NCI-H526 (cell line): ENCODE measurements at regions not wholly inside any gene's neighbourhood (a gene's known extent, or its start where the extent isn't known, plus 50 kb on each side); places are given as distances from the start of the nearest gene placed in this dataset.

Experiments
- DNase-seq, 2 experiments: peaks; one replicate each; lab custom pipeline; 2025; lab: John Stamatoyannopoulos, UW

DNA sequence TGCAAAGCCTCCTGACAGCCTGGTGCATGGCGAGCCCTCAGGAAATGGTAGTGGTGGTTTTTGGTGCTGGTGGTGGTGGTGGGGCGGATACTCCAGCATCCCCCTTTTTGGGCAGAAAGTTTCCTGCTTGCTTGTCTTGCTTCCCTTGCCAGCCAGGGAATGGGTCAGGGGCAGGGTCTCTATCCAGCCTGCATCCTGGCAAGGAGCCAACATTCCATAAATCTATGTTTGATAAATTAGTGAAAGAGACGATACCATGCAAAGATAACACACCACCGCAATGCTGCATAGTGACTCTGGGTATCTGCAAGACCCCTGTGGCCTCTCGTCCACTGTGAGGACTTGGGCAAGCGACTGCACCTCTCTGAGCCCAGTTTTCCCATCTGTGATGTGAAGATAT is 246.2 kb downstream of the LRFN2 start:
- DNase-seq = no peak

DNA sequence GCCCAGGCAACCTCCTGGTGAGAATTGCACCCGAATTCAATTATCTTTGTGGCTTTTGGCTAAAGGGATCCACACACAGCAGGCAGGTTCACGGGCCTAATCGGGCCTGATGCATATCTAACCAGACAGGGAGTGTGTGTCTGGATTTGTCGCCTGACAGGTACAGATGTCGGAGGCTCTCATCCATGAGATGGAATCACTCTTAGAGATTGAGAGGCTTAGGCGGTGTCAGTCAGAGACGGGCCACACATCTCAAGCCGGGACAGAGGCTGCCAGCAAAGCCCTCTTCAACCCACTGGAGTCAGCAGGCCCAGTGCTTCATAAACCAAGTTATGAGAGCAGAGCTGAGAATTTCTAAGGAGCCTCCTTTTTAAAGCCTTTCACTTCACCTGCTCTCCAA is 247.0 kb downstream of the LRFN2 start:
- DNase-seq = no peak

DNA sequence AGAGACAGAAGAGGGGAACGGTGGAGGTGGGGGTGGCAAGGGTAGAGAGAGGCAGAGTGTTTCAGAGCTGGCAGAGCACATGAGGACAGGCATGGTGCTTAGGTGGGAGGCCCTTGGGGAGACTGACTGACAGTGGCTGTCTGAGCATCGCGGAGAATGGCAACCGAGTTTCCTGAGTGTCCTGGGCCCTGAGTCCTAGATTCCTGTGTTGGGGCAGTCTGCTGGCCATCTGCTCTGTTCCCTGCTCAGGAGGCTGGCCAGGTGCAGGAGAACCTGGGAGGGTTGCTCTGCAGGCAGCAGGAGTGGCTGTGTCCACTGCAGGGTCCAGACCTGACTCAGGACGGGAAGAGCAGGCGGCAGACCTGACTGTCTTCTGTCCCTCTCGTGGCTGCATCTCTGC is 248.9 kb downstream of the LRFN2 start:
- no peak for DNase-seq

DNA sequence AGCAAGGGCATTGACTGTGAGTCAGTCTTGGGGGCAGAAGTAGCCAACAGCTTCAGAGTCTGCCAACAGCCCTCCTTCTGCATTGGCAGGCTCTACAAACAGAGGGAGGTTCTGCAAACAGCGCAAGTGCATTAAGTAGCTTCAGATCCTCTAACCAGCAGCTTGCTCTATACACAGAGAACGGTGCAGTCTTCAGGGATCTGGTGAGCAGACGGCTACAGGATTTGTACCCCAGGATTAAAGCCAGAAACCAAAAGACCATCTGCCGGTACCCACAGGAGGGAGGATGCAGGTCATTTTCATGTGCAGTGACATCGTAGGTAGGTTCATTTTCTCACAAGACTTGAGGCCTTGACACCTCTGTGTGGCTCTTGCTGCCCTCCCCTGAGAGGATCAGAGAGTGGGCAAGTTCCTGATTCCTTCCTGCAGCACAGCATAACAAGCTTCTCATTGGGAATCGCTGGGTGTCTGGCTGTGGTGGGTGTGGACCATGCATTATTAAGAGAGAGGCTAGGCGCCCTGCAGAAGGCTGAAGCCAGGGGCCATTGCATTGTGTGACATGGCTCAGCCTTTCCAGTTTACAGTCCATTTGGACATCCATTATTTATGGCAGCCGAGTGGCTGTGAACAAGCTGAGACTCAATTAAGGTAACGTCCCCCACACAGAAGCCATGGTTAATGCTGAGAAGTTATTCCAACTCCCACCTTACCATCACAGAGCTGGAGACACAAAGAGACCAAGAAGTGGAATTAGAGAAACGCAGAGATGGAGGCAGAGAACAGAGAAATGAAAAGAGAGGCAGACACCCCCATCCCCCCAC is 250.0 kb downstream of the LRFN2 start:
- DNase-seq = no peak

DNA sequence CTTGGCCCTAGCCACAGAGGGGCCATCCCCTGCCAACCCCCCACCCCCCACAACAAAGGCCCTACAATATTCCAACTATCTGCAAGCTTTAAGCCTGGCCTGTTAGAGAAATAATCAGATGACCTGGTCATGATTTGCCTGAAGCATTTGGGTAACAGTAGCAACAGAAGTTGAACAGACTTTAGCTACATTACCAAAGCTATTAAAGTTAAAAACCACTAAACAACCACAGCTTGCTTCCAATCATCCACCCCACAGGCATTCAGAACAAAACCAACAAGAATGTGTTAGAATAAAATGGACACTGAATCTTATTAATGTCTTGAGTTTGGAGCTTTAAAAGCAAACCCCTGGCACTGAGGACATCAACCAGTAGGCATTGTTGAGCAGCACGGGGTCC is 250.9 kb downstream of the LRFN2 start:
- DNase-seq = no peak

DNA sequence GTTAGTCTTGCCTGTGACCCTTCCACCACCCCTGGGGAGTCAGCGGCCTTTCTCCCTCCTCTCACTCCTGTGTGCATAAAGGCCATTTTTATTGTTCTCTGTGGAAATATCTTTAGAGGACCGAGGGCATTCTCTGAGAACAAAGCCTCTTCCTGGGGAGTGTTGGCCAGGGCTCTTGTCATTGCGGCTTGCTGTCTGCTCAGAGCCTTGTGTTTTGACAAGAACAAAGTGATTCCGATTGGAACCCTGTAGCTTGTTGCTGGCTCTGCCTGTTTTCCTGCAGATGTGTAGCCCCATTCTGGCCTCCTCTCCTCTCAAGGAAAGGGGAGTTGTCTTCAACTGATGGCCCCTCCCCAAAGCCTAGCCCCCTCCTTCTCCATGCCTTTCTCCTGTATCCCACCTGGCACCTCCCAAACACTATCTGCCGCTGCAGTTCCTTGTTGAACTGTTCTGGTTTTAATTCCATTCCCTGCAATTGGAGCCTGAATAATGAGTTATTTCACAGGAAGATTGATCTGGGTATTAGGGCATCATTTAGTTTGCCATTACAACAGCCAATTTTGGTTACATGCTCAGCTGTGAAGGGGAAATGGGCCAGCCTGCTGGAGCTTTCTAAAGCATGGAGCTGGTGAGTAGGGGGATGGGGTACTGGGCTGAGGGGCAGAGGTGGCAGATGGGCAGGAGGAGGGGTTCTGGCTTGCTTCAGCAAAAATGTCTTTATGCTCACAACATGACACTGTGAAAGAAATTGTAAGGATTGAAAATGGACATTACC is 252.5 kb downstream of the LRFN2 start:
- DNase-seq = no peak

DNA sequence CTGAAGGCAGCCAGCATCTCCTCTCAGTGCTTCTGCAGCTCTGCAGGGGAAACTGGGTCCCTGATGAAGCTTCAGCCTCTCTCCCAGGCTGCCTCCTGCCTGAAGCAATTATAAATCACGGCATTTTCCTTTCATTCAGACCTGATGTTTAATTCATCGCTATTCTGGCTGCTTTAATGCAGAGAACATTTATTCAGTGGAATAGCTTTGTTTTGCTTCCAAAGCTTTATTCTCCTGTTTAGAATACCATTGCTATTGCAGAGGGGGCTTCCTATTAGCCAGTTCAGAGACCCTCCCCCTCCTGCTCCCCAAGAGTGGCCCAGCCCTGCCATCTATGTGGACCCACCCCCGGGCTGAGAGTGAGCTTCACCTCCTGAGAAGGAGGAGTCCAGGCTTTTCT is 255.6 kb downstream of the LRFN2 start:
- DNase-seq = no peak

DNA sequence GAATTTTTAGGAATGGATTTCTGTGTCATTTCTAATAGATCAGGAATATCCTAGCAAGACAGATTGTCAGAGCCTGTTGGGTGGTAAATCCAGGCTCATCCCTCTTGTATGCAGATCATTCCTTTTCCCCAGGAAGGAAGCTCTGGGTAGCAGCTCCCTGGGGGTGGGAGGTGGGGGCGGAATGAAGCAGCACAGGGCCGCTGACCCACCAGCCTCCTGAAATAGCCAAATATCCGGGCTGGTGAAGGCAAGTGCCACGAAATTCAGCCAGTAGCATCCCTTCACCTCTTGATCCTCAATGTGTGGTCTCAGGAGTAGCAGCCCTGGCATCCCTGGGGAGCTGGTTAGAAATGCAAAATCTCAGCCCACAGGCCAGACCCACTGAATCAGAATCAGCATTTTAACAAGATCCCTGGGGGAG is 256.9 kb downstream of the LRFN2 start:
- DNase-seq = peak in 1 of 2 experiments; percentile 8

DNA sequence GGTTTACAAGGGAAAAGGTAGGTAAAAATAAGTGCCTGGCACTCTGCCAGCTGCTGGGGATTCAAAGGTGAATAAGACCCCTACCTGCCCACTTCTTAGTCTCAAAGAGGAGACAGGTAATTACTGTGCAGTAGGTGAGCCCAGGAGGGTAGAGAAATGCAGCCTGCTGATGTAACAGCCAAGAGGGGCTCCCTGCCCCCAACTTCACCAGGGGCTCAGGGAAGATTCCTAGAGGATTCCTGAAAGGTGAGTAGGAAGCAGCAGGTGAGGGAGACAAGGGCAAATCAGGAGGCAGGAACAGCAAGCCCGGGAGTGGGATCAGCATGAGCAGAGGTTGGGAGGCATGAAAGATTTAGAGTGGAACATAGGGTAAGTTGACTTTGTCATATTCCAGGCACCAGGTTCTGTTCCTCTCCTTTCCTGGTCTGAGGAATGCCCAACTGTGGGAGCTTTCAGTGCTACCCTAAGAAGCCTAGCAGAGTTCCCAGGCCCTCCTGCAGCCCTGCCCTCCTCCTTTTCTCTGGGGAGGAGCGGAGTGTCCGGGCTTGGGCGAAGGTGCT is 258.1 kb downstream of the LRFN2 start:
- DNase-seq = no peak

DNA sequence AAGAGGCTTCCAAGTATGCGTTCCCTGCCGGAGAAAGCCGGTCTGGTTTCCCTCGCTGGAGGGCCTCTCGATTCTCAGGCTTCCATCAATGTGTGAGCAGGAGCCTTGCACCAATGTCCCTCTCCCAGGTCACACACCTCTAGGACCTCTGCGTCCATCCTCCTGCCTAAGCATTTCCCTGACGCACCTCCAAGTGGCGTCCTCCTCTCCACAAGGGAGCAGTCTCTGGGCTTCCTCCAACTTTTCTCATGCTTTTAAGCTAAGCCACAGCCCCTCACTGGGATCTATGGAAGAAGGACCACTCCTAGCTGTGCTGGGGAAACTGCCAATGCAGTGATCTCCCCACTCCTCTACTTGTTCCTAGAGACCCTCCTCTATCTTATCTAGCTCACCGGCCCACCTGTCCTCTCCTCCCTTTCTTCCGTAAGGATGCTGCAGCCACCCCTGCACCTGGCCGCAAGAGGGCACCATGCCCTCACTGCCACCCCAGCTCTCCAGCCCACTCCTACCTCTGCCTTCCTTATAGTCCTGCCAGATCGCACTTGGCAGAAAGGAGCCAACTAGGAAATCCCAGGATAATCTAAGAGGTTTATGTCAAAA is 258.7 kb downstream of the LRFN2 start:
- DNase-seq = peak; percentile 34 to 82

DNA sequence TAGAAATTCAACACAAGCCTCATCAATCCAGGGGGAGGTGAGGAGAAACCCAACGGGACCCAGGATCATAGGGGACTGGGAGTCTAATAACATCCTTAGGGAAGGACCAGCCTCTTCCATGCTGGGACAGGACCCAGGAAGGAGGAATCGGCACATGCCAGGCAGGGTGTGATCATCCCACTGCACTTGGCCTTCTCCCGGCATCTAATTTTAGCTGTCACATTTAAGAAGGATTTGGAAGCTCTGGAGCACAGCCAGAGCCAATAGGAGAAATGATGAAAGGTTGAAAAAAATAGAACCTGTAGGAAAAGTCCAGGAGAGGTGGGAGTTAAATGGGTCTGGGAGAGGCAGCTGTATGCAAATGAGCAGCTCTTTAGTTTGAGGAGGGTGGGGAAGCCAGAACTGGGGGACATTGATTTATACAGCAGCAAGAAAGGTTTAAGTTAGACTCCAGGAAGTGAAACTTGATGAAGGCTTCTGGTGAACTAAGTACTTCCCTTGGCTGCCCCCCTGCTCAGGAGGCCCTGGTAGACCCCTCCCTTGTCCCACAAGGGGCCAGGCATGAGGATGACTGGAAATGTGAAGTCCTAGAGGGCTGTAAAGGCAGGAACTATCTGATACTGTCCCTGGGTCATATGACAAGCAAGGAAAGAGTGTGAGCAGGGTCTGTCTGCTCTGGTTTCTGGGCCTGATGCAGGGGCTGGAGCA is 260.3 kb downstream of the LRFN2 start:
- peak; percentile 36 to 79 for DNase-seq

DNA sequence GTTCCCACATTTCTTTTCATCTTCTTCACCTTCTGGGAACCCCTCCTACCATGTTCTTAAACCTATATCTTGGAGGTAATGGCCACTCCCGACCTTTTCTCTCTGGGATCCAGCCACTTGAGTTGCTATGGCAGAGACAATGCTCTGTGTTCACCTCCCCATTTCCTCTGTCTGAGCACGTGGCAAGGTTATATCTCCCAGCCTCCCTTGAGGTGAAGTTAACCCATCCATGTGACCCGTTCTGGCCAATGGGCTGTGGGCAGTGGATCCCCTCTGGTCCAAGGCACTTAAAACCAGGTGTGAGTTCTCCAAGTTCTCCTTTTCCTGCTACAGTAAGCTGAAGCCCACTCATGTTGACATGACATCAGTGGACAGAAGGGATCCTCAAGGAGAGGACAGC is 261.4 kb downstream of the LRFN2 start:
- peak in 1 of 2 experiments; percentile 37 for DNase-seq

DNA sequence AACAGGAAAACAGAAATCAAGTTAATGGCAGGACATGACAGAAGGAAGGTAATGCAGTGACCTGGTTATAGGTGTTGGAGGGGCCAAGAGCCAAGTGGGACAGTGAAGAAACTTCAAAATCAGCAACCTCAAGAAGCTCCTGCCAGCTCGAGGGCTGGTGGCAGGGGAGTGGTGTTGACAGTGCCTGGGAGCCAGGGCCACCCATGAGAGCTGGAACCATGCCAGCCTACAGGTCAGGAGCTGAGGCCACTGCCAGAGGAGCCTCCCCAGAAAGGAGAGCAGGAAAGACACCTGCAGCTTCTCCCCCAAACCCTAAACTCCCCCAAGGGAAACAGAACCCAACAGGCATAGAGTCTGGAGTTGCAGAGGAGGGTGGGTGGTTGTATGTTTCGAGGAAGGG is 262.1 kb downstream of the LRFN2 start:
- DNase-seq = peak in 1 of 2 experiments; percentile 22

DNA sequence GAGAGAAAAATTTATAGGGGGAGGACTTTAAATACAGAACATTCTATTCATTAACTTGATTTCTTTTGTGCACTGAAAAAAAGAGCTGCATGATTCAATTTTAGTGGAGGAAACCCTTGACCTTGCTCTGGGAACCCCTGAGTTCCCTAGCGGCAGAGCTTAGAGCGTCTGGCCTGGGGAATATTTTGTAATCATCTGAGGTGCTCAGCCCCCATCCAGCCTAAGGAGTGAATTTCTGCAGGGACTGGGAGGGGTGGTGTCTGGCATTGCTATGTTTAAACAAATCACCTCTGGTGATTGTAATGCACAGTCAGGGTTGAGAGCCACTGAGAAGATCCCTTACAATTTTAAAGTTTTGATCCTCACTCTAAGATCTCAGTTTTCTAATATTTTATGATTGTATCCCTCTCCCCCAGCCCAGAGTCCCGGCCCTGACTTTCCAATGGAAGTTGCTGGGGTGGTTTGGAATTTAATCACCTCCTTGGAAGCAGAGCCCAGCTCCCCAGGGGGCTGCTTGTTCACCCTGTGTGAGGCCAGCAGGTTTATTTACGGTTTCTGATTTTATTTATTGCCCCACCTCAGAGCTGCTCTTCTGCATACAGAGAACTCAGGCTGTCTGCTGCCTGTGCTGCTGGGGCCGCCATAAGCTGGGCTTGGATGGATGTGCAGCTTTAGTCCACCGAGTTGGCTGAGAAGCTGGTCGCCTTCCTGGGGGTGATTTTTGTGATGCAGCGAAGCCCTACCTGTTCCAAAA is 263.1 kb downstream of the LRFN2 start:
- peak in 1 of 2 experiments; percentile 31 for DNase-seq

DNA sequence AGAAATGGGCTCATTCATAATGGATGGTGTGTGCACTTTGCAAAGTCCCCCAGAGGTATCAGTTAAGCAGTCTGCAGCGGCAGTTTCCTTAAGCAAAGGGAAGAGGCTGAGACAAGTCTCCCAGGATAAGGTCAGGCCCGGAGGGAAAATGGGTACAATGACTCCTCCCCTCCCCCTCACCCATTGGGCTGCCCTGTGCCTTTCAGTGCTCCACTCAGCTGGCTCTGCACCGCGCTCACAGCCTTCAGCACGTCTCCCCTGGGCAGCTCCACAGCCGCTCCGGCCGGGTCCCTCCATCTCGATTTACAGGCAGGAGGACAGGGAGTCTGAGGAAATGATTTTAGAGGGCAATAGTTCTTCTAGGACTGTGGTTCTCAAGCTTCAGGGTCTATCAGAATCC is 264.8 kb downstream of the LRFN2 start:
- no peak for DNase-seq

DNA sequence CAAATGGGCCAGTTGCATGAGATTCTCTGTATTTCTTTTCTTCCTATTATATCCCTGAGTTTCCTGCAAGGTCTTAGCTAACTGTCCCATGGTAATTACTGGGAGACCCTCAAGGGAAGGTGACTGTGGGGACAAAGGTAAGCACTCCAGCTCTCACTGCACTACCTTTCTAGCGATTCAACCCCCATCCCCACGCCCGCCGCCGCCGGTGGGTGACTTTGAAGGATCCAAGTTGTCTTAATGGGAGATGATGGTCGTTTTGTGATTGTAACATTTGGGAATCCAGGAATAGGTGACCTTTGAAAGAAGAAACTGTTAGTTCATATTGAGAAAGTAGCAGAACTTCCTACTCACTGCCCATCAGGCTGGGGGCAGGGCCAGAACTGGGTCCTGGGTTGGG is 265.5 kb downstream of the LRFN2 start:
- no peak for DNase-seq

DNA sequence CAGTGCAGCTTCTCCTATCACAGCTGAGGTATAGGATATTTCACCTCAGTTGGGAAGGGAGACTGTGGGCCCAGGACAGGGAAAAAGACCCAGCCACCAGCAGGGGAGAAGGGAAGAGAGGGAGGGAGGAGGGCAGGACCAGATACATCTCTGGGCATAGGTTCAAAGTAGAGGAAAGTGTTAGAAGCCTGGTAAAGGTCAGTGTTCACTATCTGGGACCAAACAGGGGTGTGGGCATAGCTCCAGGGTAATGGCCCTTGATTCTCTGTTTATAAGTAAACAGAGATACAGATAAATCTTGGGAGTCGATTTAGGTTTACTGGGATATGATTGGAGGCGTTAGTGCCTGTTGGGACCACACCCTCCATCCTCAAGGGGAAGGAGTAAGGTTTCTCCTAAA is 266.2 kb downstream of the LRFN2 start:
- DNase-seq = no peak

DNA sequence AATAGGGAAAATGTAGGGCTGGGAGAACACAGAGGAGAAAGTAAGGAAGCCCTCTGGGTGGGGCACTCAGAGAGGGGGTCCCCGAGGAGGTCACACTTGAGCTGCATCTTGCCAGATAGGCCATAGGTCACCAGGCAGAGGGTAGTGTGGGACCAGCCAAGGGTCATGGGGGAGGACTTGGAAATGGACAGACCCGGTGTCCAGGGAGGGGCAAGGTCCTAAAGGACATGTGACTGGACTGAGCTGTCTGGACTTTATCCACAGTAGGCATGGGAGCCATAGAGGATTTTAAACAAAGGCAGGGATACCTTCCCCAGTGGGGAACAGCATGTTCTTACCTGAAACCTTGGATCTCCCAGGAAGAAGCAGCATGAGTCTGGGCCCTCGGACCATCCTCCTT is 266.7 kb downstream of the LRFN2 start:
- no peak for DNase-seq

DNA sequence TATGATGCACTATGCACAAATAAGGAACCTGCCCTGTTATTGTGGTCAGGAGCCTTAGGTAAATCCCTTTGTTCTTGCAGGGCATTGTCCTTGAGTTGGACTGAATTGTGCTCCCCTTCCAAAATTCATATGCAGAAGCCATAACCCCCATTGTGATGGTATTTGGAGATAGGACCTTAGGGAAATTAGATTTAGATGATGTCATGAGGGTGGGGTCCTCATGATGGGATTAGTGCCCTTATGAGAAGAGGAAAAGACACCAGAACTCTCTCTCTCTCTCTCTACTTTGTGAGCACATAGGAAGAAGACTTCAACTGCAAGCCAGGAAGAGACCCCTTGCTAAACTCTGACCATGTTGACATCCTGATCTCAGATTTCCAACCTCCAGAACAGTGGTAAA is 268.0 kb downstream of the LRFN2 start:
- DNase-seq = no peak

DNA sequence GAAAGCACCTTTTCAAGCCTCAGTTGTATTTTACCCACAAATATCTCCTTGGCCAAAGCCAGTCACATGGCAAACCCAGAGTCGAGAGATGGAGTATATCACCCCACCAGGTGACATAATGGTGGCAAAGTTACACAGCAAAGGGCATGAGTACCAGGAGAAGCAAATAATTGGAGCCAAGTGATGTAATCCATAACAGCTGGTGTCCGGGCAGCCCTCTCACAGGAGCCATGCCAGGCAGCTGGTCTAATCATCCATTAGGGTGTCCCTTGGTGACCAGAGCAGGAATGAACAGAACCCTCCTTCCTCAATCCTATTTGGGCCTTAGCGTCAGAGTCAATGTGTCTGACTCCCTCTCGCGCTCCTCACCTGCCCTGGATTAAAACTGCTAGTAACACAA is 272.1 kb downstream of the LRFN2 start:
- DNase-seq = no peak

DNA sequence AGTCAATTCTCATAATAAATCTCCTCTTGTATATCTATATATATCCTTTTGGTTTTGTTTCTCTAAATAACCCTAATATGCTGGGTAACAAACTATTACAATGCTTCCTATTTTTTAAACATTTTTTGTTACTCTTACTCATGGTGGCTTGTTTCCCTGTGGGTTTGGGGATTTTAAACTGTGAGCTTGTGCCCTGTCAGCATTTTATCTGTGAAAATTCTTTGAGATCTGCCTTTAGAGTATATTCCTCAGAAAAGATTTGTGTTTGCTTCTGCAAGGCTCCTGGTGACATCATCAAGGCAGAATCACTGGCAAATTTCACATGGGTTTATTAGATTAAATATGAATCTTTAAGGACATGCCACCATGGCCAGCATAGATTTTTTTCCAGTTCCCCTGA is 273.6 kb downstream of the LRFN2 start:
- no peak for DNase-seq
